AG04449 (cell line): ENCODE measurements at regions not wholly inside any gene's neighbourhood (a gene's known extent, or its start where the extent isn't known, plus 50 kb on each side); places are given as distances from the start of the nearest gene placed in this dataset.
A peak's percentile ranks its signal among the peaks of the same experiment; 100 is the strongest.

Experiments
- CTCF ChIA-PET: fragments of 350-600 bp; formaldehyde crosslinking; extraction: SDS; loops from one replicate; lab custom pipeline; 2021; ENCODE audit warnings: antibody characterized with exemption; lab: Yijun Ruan, JAX
- POLR2A ChIA-PET: fragments of 400-600, 350-600 bp; formaldehyde crosslinking; extraction: SDS; loops from one replicate; lab custom pipeline; 2020; ENCODE audit warnings: antibody characterized with exemption, inconsistent platforms; lab: Yijun Ruan, JAX
- DNase-seq: peaks from one replicate; pipeline ENCODE4 v3.0.0-alpha.2; 2010; ENCODE audit warnings: low read depth, low spot score
- H3K4me3 ChIP-seq: 2 replicates; pipeline ENCODE4 v1.5.1; 2011; ENCODE audit warnings: low read depth, mild to moderate bottlenecking, control low read depth, low read length
- TF ChIP-seq, protein P1 (sequence below): IDR thresholded peaks from one replicate; pipeline ENCODE4 v1.5.1; 2011; ENCODE audit warnings: mild to moderate bottlenecking, moderate library complexity, low read length, control low read depth, inconsistent platforms; ENCODE audit not compliant: insufficient read depth; ENCODE audit errors: missing control alignments

DNA sequence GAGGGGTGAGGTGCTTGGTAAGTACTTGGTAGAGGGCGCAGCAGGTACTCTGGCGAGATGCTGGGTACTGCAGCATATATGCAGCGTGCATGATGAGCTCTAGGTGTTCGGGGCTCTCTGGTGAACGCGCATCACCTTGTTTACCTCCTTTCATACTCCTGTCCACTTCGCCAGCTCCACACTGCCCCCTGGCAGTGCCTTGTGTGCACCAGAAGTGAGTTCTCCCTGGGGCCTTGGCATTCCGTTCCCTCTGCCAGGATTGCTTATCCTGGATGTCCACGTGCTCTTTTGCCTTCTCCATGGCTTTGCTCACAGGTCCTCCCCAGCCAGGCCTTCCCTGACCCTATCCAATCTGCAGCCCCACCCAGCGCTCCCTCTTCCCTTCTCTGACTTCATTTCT lies 154.2 kb downstream of the MRM1 start:
- POLR2A ChIA-PET, result no interaction called here
- TF ChIP-seq, protein P1, sequence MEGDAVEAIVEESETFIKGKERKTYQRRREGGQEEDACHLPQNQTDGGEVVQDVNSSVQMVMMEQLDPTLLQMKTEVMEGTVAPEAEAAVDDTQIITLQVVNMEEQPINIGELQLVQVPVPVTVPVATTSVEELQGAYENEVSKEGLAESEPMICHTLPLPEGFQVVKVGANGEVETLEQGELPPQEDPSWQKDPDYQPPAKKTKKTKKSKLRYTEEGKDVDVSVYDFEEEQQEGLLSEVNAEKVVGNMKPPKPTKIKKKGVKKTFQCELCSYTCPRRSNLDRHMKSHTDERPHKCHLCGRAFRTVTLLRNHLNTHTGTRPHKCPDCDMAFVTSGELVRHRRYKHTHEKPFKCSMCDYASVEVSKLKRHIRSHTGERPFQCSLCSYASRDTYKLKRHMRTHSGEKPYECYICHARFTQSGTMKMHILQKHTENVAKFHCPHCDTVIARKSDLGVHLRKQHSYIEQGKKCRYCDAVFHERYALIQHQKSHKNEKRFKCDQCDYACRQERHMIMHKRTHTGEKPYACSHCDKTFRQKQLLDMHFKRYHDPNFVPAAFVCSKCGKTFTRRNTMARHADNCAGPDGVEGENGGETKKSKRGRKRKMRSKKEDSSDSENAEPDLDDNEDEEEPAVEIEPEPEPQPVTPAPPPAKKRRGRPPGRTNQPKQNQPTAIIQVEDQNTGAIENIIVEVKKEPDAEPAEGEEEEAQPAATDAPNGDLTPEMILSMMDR, result peak; percentile 14
- H3K4me3 ChIP-seq, result no peak overlapping the region
- CTCF ChIA-PET, result interaction anchor here (0.6 kb wide), 1 partner anchor 153 kb away, joined by 3 read pairs; no protein-coding TSS in a partner anchor
- no peak for DNase-seq

DNA sequence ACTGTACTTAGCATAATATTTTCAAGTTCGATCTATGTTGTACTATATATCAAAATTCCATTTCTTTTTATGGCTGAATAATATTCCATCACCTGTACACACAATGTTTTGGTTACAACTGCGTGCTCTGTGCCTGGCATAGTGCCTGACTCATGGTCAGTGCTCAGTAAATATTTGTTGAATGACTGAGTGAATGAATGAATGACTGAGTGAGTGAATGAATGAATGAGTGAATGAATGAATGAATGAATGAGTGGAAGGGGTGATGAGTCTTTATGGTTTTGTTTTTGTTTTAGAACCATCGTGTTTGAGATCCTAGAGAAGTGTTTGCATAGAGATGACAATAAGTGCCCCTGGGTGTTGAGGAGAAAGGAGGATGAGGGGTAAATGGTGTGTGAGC lies 155.3 kb downstream of the MRM1 start:
- TF ChIP-seq, protein P1, result no peak
- ChIA-PET CTCF (no interaction called here), POLR2A (no interaction called here)
- DNase-seq, result no peak
- H3K4me3 ChIP-seq, result no peak overlapping the region

DNA sequence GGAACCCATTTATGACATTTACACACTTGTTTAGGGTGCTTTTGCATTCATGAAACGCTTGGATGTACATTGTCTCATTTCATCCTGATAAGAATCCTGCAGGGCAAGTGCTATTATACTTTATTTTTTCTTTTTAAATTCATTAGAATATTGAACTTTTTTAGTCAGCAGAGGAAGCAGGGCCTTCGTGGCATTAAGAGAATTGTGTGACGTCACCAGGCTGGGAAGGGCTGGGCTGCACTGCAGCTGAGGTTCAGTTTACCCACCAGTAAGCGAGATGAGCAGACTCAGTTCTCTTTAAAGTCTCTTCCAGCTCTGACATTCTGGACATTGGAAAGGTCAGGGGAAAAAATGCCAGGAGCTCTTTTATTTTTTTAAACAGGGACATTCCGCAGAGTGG lies 159.0 kb downstream of the MRM1 start:
- ChIA-PET CTCF (no interaction called here), POLR2A (no interaction called here)
- H3K4me3 ChIP-seq, result no peak overlapping the region
- TF ChIP-seq, protein P1, result no peak
- DNase-seq, result no peak

DNA sequence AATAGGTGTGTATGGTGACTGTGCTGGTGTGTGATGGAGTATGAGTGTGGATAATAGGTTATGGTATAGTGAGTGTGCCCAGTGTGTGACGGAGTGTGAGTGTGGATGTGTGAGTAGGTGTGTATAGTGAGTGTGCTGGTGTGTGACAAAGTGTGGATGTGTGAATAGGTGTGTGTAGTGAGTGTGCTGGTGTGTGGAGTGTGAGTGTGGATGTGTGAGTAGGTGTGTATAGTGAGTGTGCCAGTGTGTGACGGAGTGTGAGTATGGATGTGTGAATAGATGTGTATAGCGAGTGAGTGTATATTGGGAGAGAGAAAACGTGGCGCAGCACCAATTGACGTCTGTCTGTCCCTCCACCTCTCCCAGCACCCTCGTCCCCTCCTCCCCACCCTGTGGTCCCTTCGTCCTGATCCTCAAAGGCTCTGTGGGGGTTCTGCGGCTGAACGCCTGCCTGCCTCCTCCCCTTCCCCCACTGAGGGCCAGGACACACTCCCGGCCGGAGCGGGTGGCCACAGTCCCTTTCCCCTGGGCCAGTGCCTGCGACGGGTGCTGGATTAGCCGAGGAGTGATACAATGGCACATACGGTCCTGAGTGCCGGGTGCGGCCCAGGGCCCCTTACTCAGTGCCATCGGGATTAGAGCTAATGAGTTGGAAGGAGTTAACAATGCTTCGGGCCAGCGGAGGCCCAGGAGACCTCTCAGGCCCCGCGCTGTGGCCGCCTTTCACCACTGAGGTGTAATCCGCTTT lies 160.0 kb downstream of the MRM1 start:
- TF ChIP-seq, protein P1, result no peak
- ChIA-PET POLR2A (no interaction called here), CTCF (no interaction called here)
- DNase-seq, result no peak
- no peak overlapping the region for H3K4me3 ChIP-seq

DNA sequence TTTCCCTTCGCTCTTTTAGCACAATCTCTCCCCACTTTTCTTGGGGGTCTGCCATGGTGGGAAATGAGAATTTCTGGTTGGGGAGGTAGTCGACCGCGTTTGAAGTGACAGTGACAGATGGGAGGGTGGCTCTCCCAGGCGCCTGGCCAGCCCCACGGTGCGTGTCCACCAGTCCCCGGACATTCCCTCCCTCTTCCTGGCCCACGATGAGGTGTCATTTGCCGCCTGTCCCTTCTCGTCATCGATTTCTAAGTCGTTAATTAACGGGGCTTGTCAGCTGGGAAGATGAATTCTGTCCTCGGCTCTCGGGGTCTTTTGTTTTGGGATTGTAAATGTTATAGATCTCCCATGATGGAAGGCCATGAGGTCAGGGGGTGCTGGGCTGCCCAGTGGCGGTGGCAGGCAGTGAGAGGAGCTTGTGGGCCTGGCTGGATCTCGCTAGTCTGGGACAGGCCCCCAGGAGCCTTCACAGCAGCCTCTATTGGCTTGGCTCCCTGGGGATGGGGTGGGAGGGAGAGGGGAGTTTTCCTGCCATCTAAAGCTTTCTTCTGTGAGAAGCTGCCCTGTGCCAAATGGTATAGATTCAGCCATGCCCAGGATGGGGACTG lies 164.2 kb downstream of the MRM1 start:
- POLR2A ChIA-PET, result no interaction called here
- no peak overlapping the region for H3K4me3 ChIP-seq
- no peak for DNase-seq
- CTCF ChIA-PET, result no interaction called here
- TF ChIP-seq, protein P1, result no peak

DNA sequence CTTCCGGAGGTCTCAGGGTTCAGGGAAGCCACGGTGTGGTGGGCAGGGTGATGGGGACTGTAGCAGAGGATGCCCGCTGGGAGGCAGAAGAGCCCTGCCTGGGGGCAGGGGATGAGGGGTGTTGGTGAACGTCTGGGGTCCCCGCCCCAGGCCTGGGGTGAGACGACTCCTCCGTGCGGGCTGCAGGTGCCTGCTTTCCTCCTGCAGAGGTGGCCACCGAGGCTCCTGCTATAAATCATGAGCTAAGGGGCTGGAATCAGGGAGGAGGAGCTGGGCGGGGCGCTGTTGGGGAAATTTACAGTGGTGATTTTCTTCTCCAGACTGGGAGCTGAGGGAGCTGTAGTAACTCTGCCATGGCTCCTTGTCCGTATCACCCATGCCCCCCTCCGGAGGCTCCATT lies 167.0 kb downstream of the MRM1 start:
- TF ChIP-seq, protein P1, result no peak
- DNase-seq, result no peak
- ChIA-PET POLR2A (no interaction called here), CTCF (no interaction called here)
- no peak overlapping the region for H3K4me3 ChIP-seq
